Karpas-422 (cell line): ENCODE measurements at regions not wholly inside any gene's neighbourhood (a gene's known extent, or its start where the extent isn't known, plus 50 kb on each side); places are given as distances from the start of the nearest gene placed in this dataset.

ENCODE experiments used
- DNase-seq: peaks from one replicate; pipeline ENCODE4 v3.0.0-alpha.2; 2015
- H2AFZ ChIP-seq: fragments of 200-600 bp; sonication (generic); 2 replicates; pipeline ENCODE4 v1.6.1; 2014; ENCODE audit warnings: antibody characterized with exemption, low read length, mixed read lengths
- H3K27ac ChIP-seq: fragments of 200-600 bp; sonication (generic); 2 replicates; pipeline ENCODE4 v1.5.1; 2014; ENCODE audit warnings: mild to moderate bottlenecking, low read length, moderate library complexity
- H3K27me3 ChIP-seq: fragments of 200-600 bp; sonication (generic); 2 replicates; pipeline ENCODE4 v1.6.1; 2014; ENCODE audit warnings: low read length, mixed read lengths
- H3K36me3 ChIP-seq: fragments of 200-600 bp; sonication (generic); 2 replicates; pipeline ENCODE4 v1.6.1; 2014; ENCODE audit warnings: low read length, mixed read lengths; ENCODE audit not compliant: insufficient read depth
- H3K4me1 ChIP-seq: fragments of 200-600 bp; sonication (generic); 2 replicates; pipeline ENCODE4 v1.6.1; 2014; ENCODE audit warnings: mild to moderate bottlenecking, low read length, mixed read lengths
- H3K4me2 ChIP-seq: fragments of 200-600 bp; sonication (generic); 2 replicates; pipeline ENCODE4 v1.6.1; 2014; ENCODE audit warnings: low read length, low read depth, mild to moderate bottlenecking; ENCODE audit not compliant: poor library complexity, severe bottlenecking
- H3K4me3 ChIP-seq: fragments of 200-600 bp; sonication (generic); 2 replicates; pipeline ENCODE4 v1.5.1; 2014; ENCODE audit warnings: mild to moderate bottlenecking, antibody characterized with exemption, low read length, mixed read lengths
- H3K79me2 ChIP-seq: fragments of 200-600 bp; sonication (generic); 2 replicates; pipeline ENCODE4 v1.6.1; 2014; ENCODE audit warnings: mild to moderate bottlenecking, low read length, mixed read lengths
- H3K9ac ChIP-seq: fragments of 200-600 bp; sonication (generic); 2 replicates; pipeline ENCODE4 v1.6.0; 2014; ENCODE audit warnings: low read length
- H3K9me2 ChIP-seq: fragments of 200-600 bp; sonication (generic), shearing (Covaris generic); replicated peaks from 2 replicates; pipeline ENCODE4 v1.6.0; 2014; ENCODE audit warnings: mild to moderate bottlenecking, low read length, moderate library complexity; ENCODE audit not compliant: insufficient read depth
- H3K9me3 ChIP-seq: fragments of 300-700, 200-600 bp; sonication (generic); 2 replicates; pipeline ENCODE4 v1.6.1; 2014; ENCODE audit warnings: low read length, mixed read lengths
- H4K20me1 ChIP-seq: fragments of 200-600 bp; sonication (generic); 2 replicates; pipeline ENCODE4 v1.6.1; 2014; ENCODE audit warnings: mild to moderate bottlenecking, antibody characterized with exemption, low read length, low read depth; ENCODE audit not compliant: insufficient read depth

DNA sequence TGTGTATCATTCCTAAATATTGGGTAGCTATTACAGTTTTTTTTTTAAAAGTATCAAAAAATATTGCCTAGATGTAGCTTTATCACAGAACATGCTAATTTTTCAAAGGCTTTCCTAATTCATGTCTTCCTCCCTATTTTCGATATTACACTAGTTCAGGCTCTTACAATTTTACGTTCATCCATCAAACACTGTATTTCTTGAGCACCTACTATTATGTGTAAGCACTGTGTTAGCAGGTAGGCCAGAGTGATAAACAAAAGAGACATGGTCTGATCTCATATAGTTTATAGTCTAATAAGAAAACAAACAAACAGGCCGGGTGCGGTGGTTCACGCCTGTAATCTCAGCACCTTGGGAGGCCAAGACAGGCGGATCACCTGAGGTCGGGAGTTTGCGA, 69.5 kb downstream of the FAM217A start:
- Histone ChIP-seq H4K20me1 (peaks cover 6% of the 10 kb centered on the region; the same call in 1 of the 2 replicates), H3K79me2 (peaks cover 75% of the 10 kb centered on the region), H3K4me3 (no peak overlapping the region), H3K9me3 (no peaks in the 10 kb centered on the region), H3K27ac (no peak overlapping the region), H3K4me1 (no peaks in the 10 kb centered on the region; the same call in 1 of the 2 replicates), H3K4me2 (no peak overlapping the region), H3K9me2 (no peaks in the 10 kb centered on the region), H3K36me3 (no peaks in the 10 kb centered on the region), H3K9ac (no peak overlapping the region), H2AFZ (no peak overlapping the region), H3K27me3 (no peaks in the 10 kb centered on the region)
- no peak for DNase-seq

DNA sequence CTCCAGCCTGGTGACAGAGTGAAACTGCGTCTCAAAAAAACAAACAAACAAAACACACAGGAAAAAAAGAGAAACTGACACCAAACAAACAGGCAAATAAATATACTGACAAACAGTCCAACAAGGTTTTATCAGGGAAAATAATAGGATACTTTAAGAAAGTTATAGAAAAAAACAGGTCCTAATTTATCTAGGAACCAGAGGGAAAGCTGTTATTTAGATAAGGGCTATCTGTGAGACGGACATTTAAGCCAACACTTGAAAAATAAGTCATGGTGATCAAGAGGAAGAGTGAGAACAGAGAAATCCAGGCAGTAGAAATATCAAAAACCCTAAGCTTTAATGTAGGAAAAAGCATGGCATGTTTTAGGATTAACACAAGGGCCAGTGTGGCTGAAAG, 68.9 kb downstream of the FAM217A start:
- Histone ChIP-seq H3K36me3 (no peaks in the 10 kb centered on the region), H3K79me2 (peaks cover 81% of the 10 kb centered on the region), H2AFZ (no peak overlapping the region), H3K9me2 (no peaks in the 10 kb centered on the region), H3K27me3 (no peaks in the 10 kb centered on the region), H3K27ac (no peak overlapping the region), H4K20me1 (peaks cover 6% of the 10 kb centered on the region; the same call in 1 of the 2 replicates), H3K4me3 (no peak overlapping the region), H3K9me3 (no peaks in the 10 kb centered on the region), H3K4me1 (no peaks in the 10 kb centered on the region; the same call in 1 of the 2 replicates), H3K9ac (no peak overlapping the region), H3K4me2 (no peak overlapping the region)
- DNase-seq: no peak

DNA sequence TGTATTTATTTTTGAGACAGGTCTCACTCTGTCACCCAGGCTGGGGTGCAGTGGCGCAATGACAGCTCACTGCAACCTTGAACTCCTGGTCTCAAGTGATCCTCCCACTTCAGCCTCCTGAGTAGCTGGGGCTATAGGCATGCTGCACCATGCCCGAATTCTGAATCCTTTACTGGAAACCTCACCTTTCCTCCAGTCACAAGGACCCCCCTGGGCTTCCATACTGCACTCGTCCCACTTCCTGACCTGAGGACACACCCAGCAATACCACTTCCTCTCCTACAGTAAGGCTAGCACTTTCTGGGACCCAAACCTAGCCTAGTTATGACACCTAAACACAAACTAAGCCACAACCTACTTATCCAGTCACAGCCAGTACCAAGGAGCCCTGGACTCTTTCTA, 68.2 kb downstream of the FAM217A start:
- Histone ChIP-seq H3K27ac (no peak overlapping the region), H3K9me3 (no peaks in the 10 kb centered on the region), H3K79me2 (peaks cover 87% of the 10 kb centered on the region), H3K9me2 (no peaks in the 10 kb centered on the region), H3K4me1 (peaks cover 2% of the 10 kb centered on the region), H3K27me3 (no peaks in the 10 kb centered on the region), H4K20me1 (peaks cover 6% of the 10 kb centered on the region; the same call in 1 of the 2 replicates), H3K36me3 (no peaks in the 10 kb centered on the region), H3K4me3 (no peak overlapping the region), H3K9ac (no peak overlapping the region), H3K4me2 (no peak overlapping the region), H2AFZ (no peak overlapping the region)
- DNase-seq: no peak

GRCh38 chr6:4012826-4013225, 66.1 kb downstream of the FAM217A start:
- DNase-seq: no peak
- Histone ChIP-seq H3K9me2 (no peaks in the 10 kb centered on the region), H3K9me3 (no peaks in the 10 kb centered on the region), H3K4me3 (no peak overlapping the region), H3K27me3 (no peaks in the 10 kb centered on the region), H3K27ac (no peak overlapping the region), H2AFZ (no peak overlapping the region), H4K20me1 (peaks cover 5% of the 10 kb centered on the region; the same call in 1 of the 2 replicates), H3K9ac (no peak overlapping the region), H3K36me3 (no peaks in the 10 kb centered on the region), H3K4me1 (peaks cover 10% of the 10 kb centered on the region), H3K79me2 (peaks cover 92% of the 10 kb centered on the region), H3K4me2 (no peak overlapping the region)

- no peaks in the 10 kb centered on the region for H3K9me3 ChIP-seq
- peak overlapping the region; percentile 93 for H3K27ac ChIP-seq
- no peaks in the 10 kb centered on the region for H3K27me3 ChIP-seq
- no peaks in the 10 kb centered on the region for H3K9me2 ChIP-seq
- H3K4me2 ChIP-seq: peak overlapping the region; percentile 70
- peaks cover 30% of the 10 kb centered on the region for H3K4me1 ChIP-seq
- H4K20me1 ChIP-seq: peaks cover 6% of the 10 kb centered on the region; the same call in 1 of the 2 replicates
- H3K4me3 ChIP-seq: peak overlapping the region; percentile 75
- peaks cover 88% of the 10 kb centered on the region for H3K79me2 ChIP-seq
- H2AFZ ChIP-seq: no peak overlapping the region
- peak; percentile 66 for DNase-seq
- H3K9ac ChIP-seq: peak overlapping the region; percentile 89
- no peaks in the 10 kb centered on the region for H3K36me3 ChIP-seq
Measured at GRCh38 chr6:4017058-4017739, 61.7 kb downstream of the FAM217A start.

- Histone ChIP-seq H3K27me3 (no peaks in the 10 kb centered on the region), H3K9ac (peak overlapping the region; percentile 89), H3K9me3 (no peaks in the 10 kb centered on the region), H3K9me2 (no peaks in the 10 kb centered on the region), H2AFZ (no peak overlapping the region), H3K36me3 (no peaks in the 10 kb centered on the region), H3K4me3 (peak overlapping the region; percentile 75), H3K4me1 (peaks cover 34% of the 10 kb centered on the region), H3K79me2 (peaks cover 88% of the 10 kb centered on the region), H3K27ac (peak overlapping the region; percentile 93), H4K20me1 (peaks cover 10% of the 10 kb centered on the region; the same call in 1 of the 2 replicates), H3K4me2 (peak overlapping the region; percentile 70)
- DNase-seq: peak; percentile 80
Measured at GRCh38 chr6:4017834-4018170, 61.1 kb downstream of the FAM217A start.

GRCh38 chr6:4018171-4018923, 60.6 kb downstream of the FAM217A start:
- Histone ChIP-seq H3K9me2 (no peaks in the 10 kb centered on the region), H3K27ac (peak overlapping the region; percentile 93), H4K20me1 (peaks cover 12% of the 10 kb centered on the region; the same call in 1 of the 2 replicates), H3K4me1 (peaks cover 40% of the 10 kb centered on the region), H2AFZ (peak overlapping the region; percentile 68; the same call in 1 of the 2 replicates), H3K4me3 (peak overlapping the region; percentile 75), H3K4me2 (peak overlapping the region; percentile 70), H3K27me3 (no peaks in the 10 kb centered on the region), H3K79me2 (peaks cover 88% of the 10 kb centered on the region), H3K9ac (peak overlapping the region; percentile 89), H3K9me3 (no peaks in the 10 kb centered on the region), H3K36me3 (0 out of 2 replicates have a peak, but pooled peaks cover 2% of the 10 kb centered on the region)
- DNase-seq: peak; percentile 98
